HG03108 (cell line): ENCODE measurements at regions not wholly inside any gene's neighbourhood (a gene's known extent, or its start where the extent isn't known, plus 50 kb on each side); places are given as distances from the start of the nearest gene placed in this dataset.
"Not testable (repeated sequence)": the region's sequence is repeated elsewhere in the genome, so short reads cannot be mapped to it uniquely, and the experiment has no call there.

ENCODE experiments used
- ATAC-seq: cut with Tn5 transposase; IDR thresholded peaks from one replicate; pipeline ENCODE4 v1.9.1; 2021; ENCODE audit warnings: moderate library complexity; ENCODE audit not compliant: unreplicated experiment

GRCh38 chr12:13368971-13369370 is 172.4 kb downstream of the EMP1 start:
- no peak for ATAC-seq

GRCh38 chr12:13368431-13368830 is 171.9 kb downstream of the EMP1 start:
- no peak for ATAC-seq

GRCh38 chr12:13367973-13368372 is 171.4 kb downstream of the EMP1 start:
- ATAC-seq, result no peak

- no peak for ATAC-seq
These were observed 169.3 kb downstream of the EMP1 start for GRCh38 chr12:13365748-13366366.

GRCh38 chr12:13362260-13362841 is 165.8 kb downstream of the EMP1 start:
- ATAC-seq, result no peak

GRCh38 chr12:13359636-13360035 is 163.1 kb downstream of the EMP1 start:
- no peak for ATAC-seq

- no peak for ATAC-seq
These were observed 161.9 kb downstream of the EMP1 start for GRCh38 chr12:13358391-13358905.

GRCh38 chr12:13350946-13351345 is 154.4 kb downstream of the EMP1 start:
- no peak for ATAC-seq

GRCh38 chr12:13350381-13350780 is 153.9 kb downstream of the EMP1 start:
- ATAC-seq, result no peak

GRCh38 chr12:13348464-13348863 is 151.9 kb downstream of the EMP1 start:
- no peak for ATAC-seq

- no peak for ATAC-seq
These were observed 150.9 kb downstream of the EMP1 start for GRCh38 chr12:13347241-13348043.

- ATAC-seq, result no peak
These were observed 149.2 kb downstream of the EMP1 start for GRCh38 chr12:13345722-13346121.

- ATAC-seq, result no peak
These were observed 146.8 kb downstream of the EMP1 start for GRCh38 chr12:13343375-13343774.

- ATAC-seq, result no peak
These were observed 146.4 kb downstream of the EMP1 start for GRCh38 chr12:13342971-13343370.

- ATAC-seq, result no peak
These were observed 143.6 kb downstream of the EMP1 start for GRCh38 chr12:13340149-13340548.

- no peak for ATAC-seq
These were observed 143.0 kb downstream of the EMP1 start for GRCh38 chr12:13339538-13339937.

- ATAC-seq, result no peak
These were observed 142.6 kb downstream of the EMP1 start for GRCh38 chr12:13339091-13339490.

- no peak for ATAC-seq
These were observed 141.3 kb downstream of the EMP1 start for GRCh38 chr12:13337791-13338190.

- no peak for ATAC-seq
These were observed 139.7 kb downstream of the EMP1 start for GRCh38 chr12:13336216-13336615.

GRCh38 chr12:13328535-13328934 is 132.0 kb downstream of the EMP1 start:
- ATAC-seq, result no peak

- no peak for ATAC-seq
These were observed 129.6 kb downstream of the EMP1 start for GRCh38 chr12:13326076-13326475.

- ATAC-seq, result not testable (repeated sequence)
These were observed 128.5 kb downstream of the EMP1 start for GRCh38 chr12:13325037-13325436.
